PFSK-1 (cell line): ENCODE measurements at regions not wholly inside any gene's neighbourhood (a gene's known extent, or its start where the extent isn't known, plus 50 kb on each side); places are given as distances from the start of the nearest gene placed in this dataset.

Source experiments
- POLR2AphosphoS5 ChIP-seq: IDR thresholded peaks from 2 replicates; pipeline ENCODE4 v1.6.1; 2012; ENCODE audit warnings: low read depth, mild to moderate bottlenecking, control low read depth, low read length, moderate library complexity
- REST ChIP-seq, 2 experiments: IDR thresholded peaks; 2 replicates each; pipeline versions ENCODE4 v1.6.1 to v1.8.0; 2011 to 2012; ENCODE audit warnings: low read depth in 2 of 2, low read length in 2 of 2, control low read depth in 1 of 2, inconsistent platforms in 1 of 2, mild to moderate bottlenecking in 1 of 2, moderate library complexity in 1 of 2; ENCODE audit not compliant: insufficient read depth in 1 of 2
- SIN3A ChIP-seq: IDR thresholded peaks from 2 replicates; pipeline ENCODE4 v1.6.1; 2012; ENCODE audit warnings: mild to moderate bottlenecking, low read length, moderate library complexity, borderline replicate concordance; ENCODE audit not compliant: insufficient read depth
- TAF1 ChIP-seq: IDR thresholded peaks from 2 replicates; pipeline ENCODE4 v1.6.1; 2012; ENCODE audit warnings: low read length, control low read depth, borderline replicate concordance; ENCODE audit not compliant: insufficient read depth

GRCh38 chr9:27844797-27845196 lies 271.5 kb upstream of the C9orf72 start:
- TF ChIP-seq POLR2AphosphoS5, result no peak
- TF ChIP-seq REST (IDR thresholded peaks at IDR 0.05; ENCODE audit: insufficient read depth in 1 of 2, low read depth in 2 of 2, low read length in 2 of 2), result no peak
- TF ChIP-seq TAF1, result no peak
- TF ChIP-seq SIN3A, result no peak
